Muscle layer of colon (tissue), 2 donors: ENCODE measurements at regions not wholly inside any gene's neighbourhood (a gene's known extent, or its start where the extent isn't known, plus 50 kb on each side); places are given as distances from the start of the nearest gene placed in this dataset.

ENCODE experiments used
- H3K27ac ChIP-seq: one replicate; pipeline ENCODE4 v1.7.0; 2013; ENCODE audit warnings: low read depth, mild to moderate bottlenecking, low read length, moderate library complexity
- H3K27me3 ChIP-seq, 2 donors: one replicate each; pipeline ENCODE4 v1.7.0; 2013; ENCODE audit warnings: low read length in 2 of 2, mild to moderate bottlenecking in 2 of 2; ENCODE audit not compliant: insufficient read depth in 2 of 2, control insufficient read depth in 1 of 2
- H3K36me3 ChIP-seq: one replicate; pipeline ENCODE4 v1.7.0; 2013; ENCODE audit warnings: mild to moderate bottlenecking, low read length; ENCODE audit not compliant: insufficient read depth
- H3K4me1 ChIP-seq: one replicate; pipeline ENCODE4 v1.7.0; 2013; ENCODE audit warnings: mild to moderate bottlenecking, low read length; ENCODE audit not compliant: insufficient read depth
- H3K4me3 ChIP-seq, 2 donors: one replicate each; pipeline ENCODE4 v1.7.0; 2013; ENCODE audit warnings: low read length in 2 of 2, low read depth in 1 of 2, mild to moderate bottlenecking in 1 of 2, moderate library complexity in 1 of 2
- H3K9ac ChIP-seq: one replicate; pipeline ENCODE4 v1.7.0; 2013; ENCODE audit warnings: low read length
- H3K9me3 ChIP-seq: one replicate; pipeline ENCODE4 v1.7.0; 2013; ENCODE audit warnings: mild to moderate bottlenecking, low read length
- donor health status: abdominal sarcoma.
- donor health status: Adenocarcinoma of cecum.

- Histone ChIP-seq H3K36me3 (no peaks in the 10 kb centered on the region), H3K27ac (no peak overlapping the region), H3K4me1 (no peaks in the 10 kb centered on the region), H3K27me3 (no peaks in the 10 kb centered on the region), H3K9ac (no peak overlapping the region), H3K9me3 (no peaks in the 10 kb centered on the region), H3K4me3 (no peak overlapping the region)
Observed at GRCh38 chr2:15773204-15773603, 167.1 kb upstream of the MYCN start.

DNA sequence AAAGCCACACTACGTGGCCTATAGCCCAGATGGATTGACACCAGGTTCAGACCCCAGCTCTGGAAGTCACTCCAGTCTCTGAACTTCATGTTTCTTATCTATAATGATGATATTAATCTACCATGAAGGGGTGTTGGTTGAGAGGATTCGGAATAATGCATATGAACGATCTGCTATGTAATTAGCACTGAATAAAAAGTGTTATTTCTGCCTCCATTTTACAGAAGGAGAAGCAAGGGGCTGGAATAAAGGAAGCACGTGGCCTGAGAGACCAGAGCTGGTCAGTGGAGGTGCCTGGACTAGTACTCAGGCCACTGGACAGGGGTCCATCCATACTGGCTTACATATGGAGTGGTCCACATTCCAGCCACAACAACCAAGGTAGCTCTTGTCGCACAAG lies 166.5 kb upstream of the MYCN start:
- no peaks in the 10 kb centered on the region for H3K4me1 ChIP-seq
- no peaks in the 10 kb centered on the region for H3K36me3 ChIP-seq
- H3K4me3 ChIP-seq = no peak overlapping the region
- no peak overlapping the region for H3K27ac ChIP-seq
- no peak overlapping the region for H3K9ac ChIP-seq
- H3K9me3 ChIP-seq = no peaks in the 10 kb centered on the region
- no peaks in the 10 kb centered on the region for H3K27me3 ChIP-seq

- no peaks in the 10 kb centered on the region for H3K36me3 ChIP-seq
- H3K9ac ChIP-seq = no peak overlapping the region
- H3K9me3 ChIP-seq = no peaks in the 10 kb centered on the region
- no peak overlapping the region for H3K27ac ChIP-seq
- H3K27me3 ChIP-seq = no peaks in the 10 kb centered on the region
- no peaks in the 10 kb centered on the region for H3K4me1 ChIP-seq
- H3K4me3 ChIP-seq = no peak overlapping the region
Observed at GRCh38 chr2:15775753-15776628, 164.4 kb upstream of the MYCN start.

DNA sequence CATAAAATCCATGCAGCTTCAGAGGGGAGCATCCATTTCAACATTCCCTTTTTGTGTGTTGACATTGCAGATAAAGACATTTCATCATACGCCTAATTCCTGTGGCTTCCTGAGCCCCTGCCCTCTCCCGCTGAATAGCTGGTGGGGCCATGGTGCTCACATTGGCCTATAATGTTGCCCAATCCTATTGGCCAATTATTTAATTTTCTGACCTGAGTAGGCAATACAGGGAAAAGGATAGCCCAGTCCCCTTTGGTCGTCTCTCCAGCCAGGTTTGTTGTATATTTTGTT lies 163.8 kb upstream of the MYCN start:
- no peak overlapping the region for H3K27ac ChIP-seq
- H3K4me1 ChIP-seq = no peaks in the 10 kb centered on the region
- no peak overlapping the region for H3K9ac ChIP-seq
- H3K36me3 ChIP-seq = no peaks in the 10 kb centered on the region
- H3K9me3 ChIP-seq = no peaks in the 10 kb centered on the region
- H3K27me3 ChIP-seq = no peaks in the 10 kb centered on the region
- H3K4me3 ChIP-seq = no peak overlapping the region

GRCh38 chr2:15776992-15777702 lies 163.2 kb upstream of the MYCN start:
- no peaks in the 10 kb centered on the region for H3K4me1 ChIP-seq
- H3K27me3 ChIP-seq = no peaks in the 10 kb centered on the region
- H3K4me3 ChIP-seq = no peak overlapping the region
- no peaks in the 10 kb centered on the region for H3K9me3 ChIP-seq
- H3K27ac ChIP-seq = no peak overlapping the region
- no peaks in the 10 kb centered on the region for H3K36me3 ChIP-seq
- H3K9ac ChIP-seq = no peak overlapping the region

- Histone ChIP-seq H3K4me1 (no peaks in the 10 kb centered on the region), H3K27me3 (no peaks in the 10 kb centered on the region), H3K27ac (no peak overlapping the region), H3K36me3 (no peaks in the 10 kb centered on the region), H3K4me3 (no peak overlapping the region), H3K9me3 (no peaks in the 10 kb centered on the region), H3K9ac (no peak overlapping the region)
Observed at GRCh38 chr2:15777795-15778371, 162.5 kb upstream of the MYCN start.

DNA sequence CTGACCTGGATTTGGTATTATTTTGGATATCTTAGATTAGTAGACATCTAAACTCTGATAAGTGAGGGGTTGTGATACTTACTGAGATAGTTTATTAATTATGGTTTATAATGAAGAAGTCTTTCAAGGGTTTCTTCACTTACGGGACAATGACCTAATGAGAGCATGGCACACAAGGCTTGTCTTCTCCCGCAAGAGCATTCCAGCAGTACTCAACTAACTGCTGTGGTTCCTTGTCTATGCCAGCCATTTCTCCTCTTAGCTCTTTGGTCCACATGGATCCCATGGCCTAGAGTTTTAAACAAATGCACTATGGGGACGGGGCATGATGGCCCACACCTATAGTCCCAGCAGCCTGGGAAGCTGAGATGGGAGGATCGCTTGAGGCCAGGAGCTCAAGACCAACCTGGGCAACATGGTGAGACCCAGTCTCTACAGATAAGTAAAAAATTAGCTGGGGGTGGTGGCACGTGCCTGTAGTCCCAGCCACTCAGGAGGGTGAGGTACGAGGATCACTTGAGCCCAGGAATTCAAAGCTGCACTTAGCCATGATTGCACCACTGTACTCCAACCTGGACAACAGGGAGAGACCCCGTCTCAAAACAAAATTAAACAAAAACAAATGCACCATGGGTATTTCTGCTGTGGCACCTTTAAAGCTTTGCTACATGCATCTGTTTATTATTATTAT lies 161.7 kb upstream of the MYCN start:
- Histone ChIP-seq H3K27me3 (no peaks in the 10 kb centered on the region), H3K9ac (no peak overlapping the region), H3K36me3 (no peaks in the 10 kb centered on the region)

DNA sequence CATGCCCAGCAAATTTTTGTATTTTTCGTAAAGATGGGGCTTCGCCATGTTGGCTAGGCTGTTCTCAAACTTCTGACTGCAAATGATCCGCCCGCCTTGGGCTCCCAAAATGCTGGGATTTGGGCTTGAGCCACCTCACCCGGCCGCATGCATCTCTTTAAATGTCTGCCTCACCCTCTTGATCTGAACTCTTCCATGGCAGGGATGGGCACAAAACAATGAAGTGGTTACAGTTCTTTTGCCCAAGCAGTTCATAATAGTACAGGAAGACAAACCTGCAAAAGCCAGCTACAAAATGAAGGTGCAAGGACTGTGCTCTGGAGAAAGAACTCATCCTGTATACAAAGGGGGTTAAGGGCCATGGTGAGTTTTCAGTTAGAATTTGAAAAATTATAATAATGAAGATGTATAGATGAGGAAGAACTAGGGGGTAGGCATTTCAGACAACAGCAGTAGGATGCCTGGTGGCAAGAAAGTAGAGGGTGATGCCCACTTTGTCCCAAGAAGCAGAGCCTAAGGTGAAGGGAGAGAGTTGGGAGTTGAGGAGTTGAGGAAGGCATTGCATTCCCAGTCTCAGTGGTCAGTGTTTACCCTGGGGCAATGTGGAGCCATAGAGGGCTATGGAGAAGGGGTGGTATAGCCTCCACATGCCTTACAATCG lies 160.8 kb upstream of the MYCN start:
- no peak overlapping the region for H3K9ac ChIP-seq
- no peaks in the 10 kb centered on the region for H3K9me3 ChIP-seq
- H3K27ac ChIP-seq = no peak overlapping the region
- H3K36me3 ChIP-seq = no peaks in the 10 kb centered on the region
- H3K27me3 ChIP-seq = no peaks in the 10 kb centered on the region
- no peaks in the 10 kb centered on the region for H3K4me1 ChIP-seq
- no peak overlapping the region for H3K4me3 ChIP-seq

More for the DNA sequence above, 161.7 kb upstream of the MYCN start:
- Histone ChIP-seq H3K4me1 (no peaks in the 10 kb centered on the region), H3K9me3 (no peaks in the 10 kb centered on the region), H3K27ac (no peak overlapping the region), H3K4me3 (no peak overlapping the region)

GRCh38 chr2:15780234-15780633 lies 160.1 kb upstream of the MYCN start:
- no peaks in the 10 kb centered on the region for H3K27me3 ChIP-seq
- no peak overlapping the region for H3K9ac ChIP-seq
- H3K4me3 ChIP-seq = no peak overlapping the region
- no peaks in the 10 kb centered on the region for H3K4me1 ChIP-seq
- no peak overlapping the region for H3K27ac ChIP-seq
- no peaks in the 10 kb centered on the region for H3K9me3 ChIP-seq
- H3K36me3 ChIP-seq = no peaks in the 10 kb centered on the region

DNA sequence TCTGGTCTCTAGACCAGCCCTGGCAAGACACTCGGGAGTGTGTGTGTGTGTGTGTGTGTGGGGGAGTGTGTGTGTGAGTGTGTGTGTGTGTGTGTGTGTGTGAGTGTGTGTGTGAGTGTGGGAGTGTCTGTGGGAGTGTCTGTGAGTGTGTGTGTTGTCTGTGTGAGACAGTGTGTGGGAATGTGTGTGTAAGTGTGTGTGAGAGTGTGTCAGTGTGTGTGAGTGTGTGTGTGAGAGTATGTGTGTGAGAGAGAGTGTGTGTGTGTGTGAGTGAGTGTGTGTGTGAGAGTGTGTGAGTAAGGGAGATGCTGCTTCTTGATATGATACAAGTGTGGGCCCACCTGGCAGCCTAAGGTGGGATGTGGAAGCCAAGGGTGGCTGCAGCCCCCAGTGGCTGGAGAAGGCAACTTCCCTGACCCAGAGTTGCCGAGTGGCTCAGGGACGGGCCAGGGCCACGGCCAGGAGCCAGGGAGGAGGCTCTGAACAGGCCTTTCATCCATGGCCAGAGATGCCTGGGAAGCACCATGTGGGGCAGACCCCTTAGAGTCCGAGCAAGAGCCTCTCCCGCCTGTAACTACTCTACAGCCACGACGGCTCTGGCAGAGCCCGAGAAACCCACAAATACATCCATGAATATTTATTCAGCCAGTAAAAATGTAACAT lies 159.3 kb upstream of the MYCN start:
- no peak overlapping the region for H3K4me3 ChIP-seq
- no peaks in the 10 kb centered on the region for H3K36me3 ChIP-seq
- H3K4me1 ChIP-seq = no peaks in the 10 kb centered on the region
- H3K9me3 ChIP-seq = no peaks in the 10 kb centered on the region
- H3K9ac ChIP-seq = no peak overlapping the region
- H3K27ac ChIP-seq = no peak overlapping the region
- H3K27me3 ChIP-seq = no peaks in the 10 kb centered on the region
